Panc1 (cell line): ENCODE measurements at regions not wholly inside any gene's neighbourhood (a gene's known extent, or its start where the extent isn't known, plus 50 kb on each side); places are given as distances from the start of the nearest gene placed in this dataset.
A peak's percentile ranks its signal among the peaks of the same experiment; 100 is the strongest.

Source experiments
- ATAC-seq: fragments of 200-7000 bp; cut with Tn5 transposase; 2 replicates; pipeline ENCODE4 v1.9.1; 2020; ENCODE audit warnings: mild to moderate bottlenecking, moderate library complexity
- BruUV-seq: library from RNA; stranded (reverse); fragments of 400-500 nt; replicated peaks from 2 replicates; lab custom pipeline; 2021; lab: Mats Ljungman, UMichigan
- CTCF ChIA-PET: fragments of 300-600 bp; sonication (Branson Sonifier 250); formaldehyde crosslinking; loops from one replicate; lab custom pipeline; 2022; ENCODE audit warnings: antibody characterized with exemption; lab: Charles Lee
- POLR2A ChIA-PET: fragments of 300-600 bp; sonication (Branson Sonifier 250); formaldehyde crosslinking; loops from one replicate; lab custom pipeline; 2022; ENCODE audit warnings: antibody characterized with exemption; lab: Charles Lee
- DNase-seq: peaks from one replicate; pipeline ENCODE4 v3.0.0-alpha.2; 2010; ENCODE audit warnings: low read depth, low spot score
- H3K27ac ChIP-seq: 2 replicates; pipeline ENCODE4 v1.5.1; 2011; ENCODE audit warnings: mild to moderate bottlenecking, low read length, inconsistent platforms
- H3K27me3 ChIP-seq: fragments of 200-500 bp; sonication (Bioruptor generic); 2 replicates; pipeline ENCODE4 v1.6.0; 2014; ENCODE audit warnings: low read length, inconsistent platforms; ENCODE audit not compliant: control insufficient read depth, insufficient read depth
- H3K36me3 ChIP-seq: fragments of 200-500 bp; sonication (Bioruptor generic); 2 replicates; pipeline ENCODE4 v1.5.1; 2014; ENCODE audit warnings: inconsistent platforms, mild to moderate bottlenecking, low read length, moderate library complexity; ENCODE audit not compliant: control insufficient read depth, insufficient read depth
- H3K4me1 ChIP-seq: 2 replicates; pipeline ENCODE4 v1.5.1; 2011; ENCODE audit warnings: inconsistent platforms, mild to moderate bottlenecking, low read length, moderate library complexity; ENCODE audit not compliant: control insufficient read depth, insufficient read depth
- H3K4me3 ChIP-seq, 2 experiments: 2 replicates each; pipeline ENCODE4 v1.5.1; 2011 to 2012; ENCODE audit warnings: low read depth in 2 of 2, low read length in 2 of 2, mild to moderate bottlenecking in 2 of 2, inconsistent platforms in 1 of 2, moderate library complexity in 1 of 2
- H3K9me3 ChIP-seq: fragments of 200-500 bp; sonication (Bioruptor generic); 2 replicates; pipeline ENCODE4 v1.5.1; 2014; ENCODE audit warnings: low read depth, mild to moderate bottlenecking, inconsistent platforms, low read length, moderate library complexity; ENCODE audit not compliant: control insufficient read depth, insufficient read depth
- POLR2AphosphoS5 ChIP-seq: IDR thresholded peaks from 2 replicates; pipeline ENCODE4 v1.6.1; 2012; ENCODE audit warnings: mild to moderate bottlenecking, low read depth, low read length, moderate library complexity
- SIN3A ChIP-seq: IDR thresholded peaks from 2 replicates; pipeline ENCODE4 v1.6.1; 2012; ENCODE audit warnings: low read depth, mild to moderate bottlenecking, low read length, moderate library complexity, borderline replicate concordance; ENCODE audit not compliant: insufficient read depth
- TCF7L2 ChIP-seq: IDR thresholded peaks from 2 replicates; pipeline ENCODE4 v1.6.1; 2011; ENCODE audit warnings: mild to moderate bottlenecking, low read depth, low read length, inconsistent platforms
- in situ Hi-C: cut with HindIII; loops from 2 replicates; pipeline ENCODE4 v1.10.0; 2016; ENCODE audit warnings: low sequenced_read_pairs, low pct_unique_long_range_greater_than_20kb
- intact Hi-C: fragments of 100-400 bp; cut with micrococcal nuclease; formaldehyde crosslinking; loops from one replicate; pipeline ENCODE4 v1.10.0; 2022; ENCODE audit not compliant: unreplicated experiment
- TF ChIP-seq, protein P1 (sequence below), 2 experiments: IDR thresholded peaks; 2 replicates each; pipeline ENCODE4 v1.6.1; 2011 to 2012; ENCODE audit warnings: low read depth in 2 of 2, control low read depth in 1 of 2, low read length in 1 of 2, mild to moderate bottlenecking in 1 of 2, moderate library complexity in 1 of 2; ENCODE audit not compliant: insufficient read depth in 1 of 2
- TF ChIP-seq, protein P2 (sequence below): fragments of 450-650 bp; IDR thresholded peaks from 2 replicates; pipeline ENCODE4 v1.5.1; 2017; ENCODE audit warnings: mild to moderate bottlenecking

DNA sequence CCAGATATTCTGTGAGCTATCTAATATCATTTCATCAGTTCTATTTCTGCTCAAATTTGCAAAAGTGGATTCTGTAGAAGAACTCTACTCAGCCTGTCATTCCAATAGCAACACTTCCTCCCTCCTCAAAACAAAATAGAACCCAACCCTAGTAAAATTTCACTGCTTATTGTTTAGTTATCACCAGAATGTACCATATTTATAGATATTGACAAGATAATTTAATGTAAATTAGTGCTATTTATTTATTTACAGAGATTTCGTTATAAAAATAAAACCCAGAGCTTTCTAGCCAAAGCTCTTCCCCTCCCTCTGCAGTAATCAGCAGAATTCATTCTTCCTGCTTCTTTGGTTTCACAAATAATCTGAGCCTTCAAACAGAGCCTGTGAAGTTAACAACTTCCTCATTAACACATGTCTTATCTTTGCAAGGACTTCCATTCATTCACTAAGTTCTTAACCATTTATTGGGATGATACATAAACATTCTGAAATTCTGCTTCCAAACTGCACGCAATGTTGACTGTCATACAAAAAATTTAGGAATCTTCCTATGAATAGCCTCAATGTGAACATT lies 73.7 kb upstream of the PJA2 start:
- CTCF ChIA-PET, result no interaction called here
- in situ Hi-C loops, result no loop called here
- no peak for ATAC-seq

DNA sequence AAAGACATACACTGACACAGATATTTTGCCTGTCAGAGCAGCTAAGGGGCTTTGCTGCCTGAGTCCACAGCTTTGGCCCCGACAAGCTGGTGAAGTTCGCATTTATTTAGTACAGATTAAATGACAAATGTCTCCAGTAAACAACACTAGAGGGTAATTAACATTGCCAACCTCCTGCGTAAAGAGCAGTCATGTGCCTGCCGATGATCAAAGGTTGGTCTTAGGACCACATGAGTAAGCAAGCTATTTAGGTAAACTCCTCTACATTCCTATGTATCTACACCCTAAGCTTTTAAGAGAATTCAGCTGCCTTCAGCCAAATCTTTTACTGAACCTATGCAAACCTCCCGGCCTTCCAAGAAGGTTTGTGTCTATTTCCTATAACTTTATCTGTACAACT lies 73.0 kb upstream of the PJA2 start:
- ATAC-seq, result no peak
- ChIA-PET POLR2A (no interaction called here), CTCF (no interaction called here)
- intact Hi-C loops, result no loop called here
- BruUV-seq, result no TSS peak
- Histone ChIP-seq H3K27ac (no peak overlapping the region), H3K36me3 (no peaks in the 10 kb centered on the region), H3K27me3 (peaks cover 3% of the 10 kb centered on the region), H3K4me1 (no peaks in the 10 kb centered on the region), H3K9me3 (no peaks in the 10 kb centered on the region), H3K4me3 (no peak overlapping the region)
- no peak for DNase-seq
- in situ Hi-C loops, result no loop called here
- no peak for TF ChIP-seq SIN3A

More for the DNA sequence above, 73.7 kb upstream of the PJA2 start:
- TF ChIP-seq, protein P1, sequence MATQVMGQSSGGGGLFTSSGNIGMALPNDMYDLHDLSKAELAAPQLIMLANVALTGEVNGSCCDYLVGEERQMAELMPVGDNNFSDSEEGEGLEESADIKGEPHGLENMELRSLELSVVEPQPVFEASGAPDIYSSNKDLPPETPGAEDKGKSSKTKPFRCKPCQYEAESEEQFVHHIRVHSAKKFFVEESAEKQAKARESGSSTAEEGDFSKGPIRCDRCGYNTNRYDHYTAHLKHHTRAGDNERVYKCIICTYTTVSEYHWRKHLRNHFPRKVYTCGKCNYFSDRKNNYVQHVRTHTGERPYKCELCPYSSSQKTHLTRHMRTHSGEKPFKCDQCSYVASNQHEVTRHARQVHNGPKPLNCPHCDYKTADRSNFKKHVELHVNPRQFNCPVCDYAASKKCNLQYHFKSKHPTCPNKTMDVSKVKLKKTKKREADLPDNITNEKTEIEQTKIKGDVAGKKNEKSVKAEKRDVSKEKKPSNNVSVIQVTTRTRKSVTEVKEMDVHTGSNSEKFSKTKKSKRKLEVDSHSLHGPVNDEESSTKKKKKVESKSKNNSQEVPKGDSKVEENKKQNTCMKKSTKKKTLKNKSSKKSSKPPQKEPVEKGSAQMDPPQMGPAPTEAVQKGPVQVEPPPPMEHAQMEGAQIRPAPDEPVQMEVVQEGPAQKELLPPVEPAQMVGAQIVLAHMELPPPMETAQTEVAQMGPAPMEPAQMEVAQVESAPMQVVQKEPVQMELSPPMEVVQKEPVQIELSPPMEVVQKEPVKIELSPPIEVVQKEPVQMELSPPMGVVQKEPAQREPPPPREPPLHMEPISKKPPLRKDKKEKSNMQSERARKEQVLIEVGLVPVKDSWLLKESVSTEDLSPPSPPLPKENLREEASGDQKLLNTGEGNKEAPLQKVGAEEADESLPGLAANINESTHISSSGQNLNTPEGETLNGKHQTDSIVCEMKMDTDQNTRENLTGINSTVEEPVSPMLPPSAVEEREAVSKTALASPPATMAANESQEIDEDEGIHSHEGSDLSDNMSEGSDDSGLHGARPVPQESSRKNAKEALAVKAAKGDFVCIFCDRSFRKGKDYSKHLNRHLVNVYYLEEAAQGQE (IDR thresholded peaks at IDR 0.05; ENCODE audit: insufficient read depth in 1 of 2, low read depth in 2 of 2, low read length in 1 of 2), result no peak
- no peak for TF ChIP-seq TCF7L2
- TF ChIP-seq, protein P2, sequence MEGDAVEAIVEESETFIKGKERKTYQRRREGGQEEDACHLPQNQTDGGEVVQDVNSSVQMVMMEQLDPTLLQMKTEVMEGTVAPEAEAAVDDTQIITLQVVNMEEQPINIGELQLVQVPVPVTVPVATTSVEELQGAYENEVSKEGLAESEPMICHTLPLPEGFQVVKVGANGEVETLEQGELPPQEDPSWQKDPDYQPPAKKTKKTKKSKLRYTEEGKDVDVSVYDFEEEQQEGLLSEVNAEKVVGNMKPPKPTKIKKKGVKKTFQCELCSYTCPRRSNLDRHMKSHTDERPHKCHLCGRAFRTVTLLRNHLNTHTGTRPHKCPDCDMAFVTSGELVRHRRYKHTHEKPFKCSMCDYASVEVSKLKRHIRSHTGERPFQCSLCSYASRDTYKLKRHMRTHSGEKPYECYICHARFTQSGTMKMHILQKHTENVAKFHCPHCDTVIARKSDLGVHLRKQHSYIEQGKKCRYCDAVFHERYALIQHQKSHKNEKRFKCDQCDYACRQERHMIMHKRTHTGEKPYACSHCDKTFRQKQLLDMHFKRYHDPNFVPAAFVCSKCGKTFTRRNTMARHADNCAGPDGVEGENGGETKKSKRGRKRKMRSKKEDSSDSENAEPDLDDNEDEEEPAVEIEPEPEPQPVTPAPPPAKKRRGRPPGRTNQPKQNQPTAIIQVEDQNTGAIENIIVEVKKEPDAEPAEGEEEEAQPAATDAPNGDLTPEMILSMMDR, result no peak
- TF ChIP-seq POLR2AphosphoS5, result no peak
- TF ChIP-seq SIN3A, result no peak
- POLR2A ChIA-PET, result no interaction called here
- Histone ChIP-seq H3K4me1 (no peaks in the 10 kb centered on the region), H3K27me3 (peaks cover 3% of the 10 kb centered on the region), H3K4me3 (no peak overlapping the region), H3K27ac (no peak overlapping the region), H3K36me3 (no peaks in the 10 kb centered on the region), H3K9me3 (no peaks in the 10 kb centered on the region)
- BruUV-seq, result no TSS peak
- intact Hi-C loops, result no loop called here
- DNase-seq, result no peak

DNA sequence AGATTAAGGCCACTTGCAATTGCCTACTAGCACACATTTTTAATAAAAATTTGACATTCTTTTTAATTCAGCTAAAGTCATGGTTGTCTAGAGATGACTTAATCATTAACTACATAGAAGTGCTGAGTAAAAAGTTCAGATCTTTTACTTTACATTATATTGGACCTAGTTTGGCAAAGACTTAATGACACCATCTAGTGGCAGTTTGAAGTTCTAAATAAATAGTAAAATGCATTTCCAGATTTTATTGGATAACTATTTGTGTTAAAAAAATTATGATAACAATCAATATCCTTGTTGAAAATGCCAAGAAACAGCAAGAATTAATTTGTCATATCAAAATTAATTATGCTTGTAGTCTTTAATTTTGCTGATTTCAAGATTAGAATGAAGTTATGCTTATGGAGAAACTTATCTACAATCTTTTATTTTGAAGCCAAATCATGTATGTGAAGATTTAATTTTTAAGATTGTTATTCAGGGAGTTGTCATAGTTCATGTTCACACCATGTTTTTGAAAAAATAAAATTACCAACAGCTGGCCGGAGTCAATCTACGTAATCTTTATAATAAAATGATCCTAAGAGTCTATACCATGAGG lies 69.6 kb upstream of the PJA2 start:
- no peak overlapping the region for H3K27ac ChIP-seq
- TF ChIP-seq, protein P2, result peak; percentile 56; the same call in 1 of the 2 replicates
- TF ChIP-seq POLR2AphosphoS5 (no peak), TCF7L2 (no peak)
- no peak for ATAC-seq
- CTCF ChIA-PET, result no interaction called here
- H3K4me1 ChIP-seq, result no peaks in the 10 kb centered on the region
- intact Hi-C loops (loop anchor here (5.0 kb wide), 1 partner anchor 837 kb away; no protein-coding TSS in a partner anchor), in situ Hi-C loops (no loop called here)
- no peaks in the 10 kb centered on the region for H3K36me3 ChIP-seq
- H3K9me3 ChIP-seq, result no peaks in the 10 kb centered on the region
- peaks cover 3% of the 10 kb centered on the region; the same call in 1 of the 2 replicates for H3K27me3 ChIP-seq
- POLR2A ChIA-PET, result no interaction called here
- H3K4me3 ChIP-seq, result no peak overlapping the region
- no TSS peak for BruUV-seq
- no peak for DNase-seq
